ENCODE measurements at regions not wholly inside any gene's neighbourhood (a gene's known extent, or its start where the extent isn't known, plus 50 kb on each side); places are given as distances from the start of the nearest gene placed in this dataset.

DNA sequence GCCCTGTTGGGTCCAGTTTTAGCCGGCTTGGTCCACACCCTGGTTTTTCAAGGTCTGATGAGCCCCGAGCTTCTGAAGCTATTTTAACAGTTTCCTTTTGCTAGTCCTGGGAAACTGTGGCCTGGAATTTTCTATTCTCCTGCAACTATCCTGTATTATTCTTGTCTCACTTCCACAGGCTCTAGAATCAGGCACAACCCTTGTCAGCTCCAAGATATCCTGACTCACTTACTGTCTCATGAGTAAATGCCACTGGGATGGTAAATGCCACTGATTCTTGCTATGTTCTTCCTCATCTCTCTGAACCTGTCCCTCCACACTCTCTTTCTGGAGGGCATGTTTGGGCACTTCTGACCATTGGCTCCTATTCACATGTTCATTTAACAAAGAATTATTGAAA is 611.5 kb upstream of the IGFBP3 start:
- TF ChIP-seq, protein P1, sequence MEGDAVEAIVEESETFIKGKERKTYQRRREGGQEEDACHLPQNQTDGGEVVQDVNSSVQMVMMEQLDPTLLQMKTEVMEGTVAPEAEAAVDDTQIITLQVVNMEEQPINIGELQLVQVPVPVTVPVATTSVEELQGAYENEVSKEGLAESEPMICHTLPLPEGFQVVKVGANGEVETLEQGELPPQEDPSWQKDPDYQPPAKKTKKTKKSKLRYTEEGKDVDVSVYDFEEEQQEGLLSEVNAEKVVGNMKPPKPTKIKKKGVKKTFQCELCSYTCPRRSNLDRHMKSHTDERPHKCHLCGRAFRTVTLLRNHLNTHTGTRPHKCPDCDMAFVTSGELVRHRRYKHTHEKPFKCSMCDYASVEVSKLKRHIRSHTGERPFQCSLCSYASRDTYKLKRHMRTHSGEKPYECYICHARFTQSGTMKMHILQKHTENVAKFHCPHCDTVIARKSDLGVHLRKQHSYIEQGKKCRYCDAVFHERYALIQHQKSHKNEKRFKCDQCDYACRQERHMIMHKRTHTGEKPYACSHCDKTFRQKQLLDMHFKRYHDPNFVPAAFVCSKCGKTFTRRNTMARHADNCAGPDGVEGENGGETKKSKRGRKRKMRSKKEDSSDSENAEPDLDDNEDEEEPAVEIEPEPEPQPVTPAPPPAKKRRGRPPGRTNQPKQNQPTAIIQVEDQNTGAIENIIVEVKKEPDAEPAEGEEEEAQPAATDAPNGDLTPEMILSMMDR (conservative IDR thresholded peaks at IDR 0.05; ENCODE audit: low read length), result no peak
- TF ChIP-seq EZH2phosphoT487 (IDR thresholded peaks at IDR 0.05; ENCODE audit: borderline replicate concordance, low read depth, low read length), result no peak
